Mucosa of descending colon (tissue), 3 donors: ENCODE measurements at regions not wholly inside any gene's neighbourhood (a gene's known extent, or its start where the extent isn't known, plus 50 kb on each side); places are given as distances from the start of the nearest gene placed in this dataset.
A peak's percentile ranks its signal among the peaks of the same experiment; 100 is the strongest.

ENCODE experiments used
- ATAC-seq: fragments of 200-7000 bp; cut with Tn5 transposase; one replicate; pipeline ENCODE4 v1.9.1; 2020; ENCODE audit warnings: mild to moderate bottlenecking, moderate library complexity
- DNase-seq, 3 donors: peaks; one replicate each; pipeline ENCODE4 v3.0.0-alpha.2; 2020
- H3K36me3 ChIP-seq: fragments of 200-600 bp; one replicate; pipeline ENCODE4 v1.8.0; 2021; ENCODE audit warnings: low read depth, mild to moderate bottlenecking
- H3K4me1 ChIP-seq: fragments of 200-600 bp; one replicate; pipeline ENCODE4 v1.8.0; 2021; ENCODE audit warnings: low read depth, mild to moderate bottlenecking
- H3K4me3 ChIP-seq: fragments of 200-600 bp; one replicate; pipeline ENCODE4 v1.8.0; 2021; ENCODE audit warnings: mild to moderate bottlenecking
- H3K9me3 ChIP-seq: fragments of 200-600 bp; one replicate; pipeline ENCODE4 v1.8.0; 2021; ENCODE audit warnings: mild to moderate bottlenecking
- intact Hi-C, 2 donors: fragments of 100-400 bp; cut with DNase I in 1 of 2; cut with micrococcal nuclease in 1 of 2; formaldehyde crosslinking; loops; one replicate each; pipeline versions ENCODE4 v1.11.0 to v1.11.1; 2022; cut with DNase I, micrococcal nuclease
- TF ChIP-seq, protein P1 (sequence below): fragments of 200-600 bp; IDR thresholded peaks from one replicate; pipeline ENCODE4 v1.8.0; 2022; ENCODE audit warnings: antibody characterized with exemption, mild to moderate bottlenecking
- donor health status: DM: no; HTN: no; CAD: no; lungs with moderate emphysema.
- donor health status: DM: no; HTN: no; CAD: no.
- donor health status: DM: no; HTN: yes; CAD: no.

DNA sequence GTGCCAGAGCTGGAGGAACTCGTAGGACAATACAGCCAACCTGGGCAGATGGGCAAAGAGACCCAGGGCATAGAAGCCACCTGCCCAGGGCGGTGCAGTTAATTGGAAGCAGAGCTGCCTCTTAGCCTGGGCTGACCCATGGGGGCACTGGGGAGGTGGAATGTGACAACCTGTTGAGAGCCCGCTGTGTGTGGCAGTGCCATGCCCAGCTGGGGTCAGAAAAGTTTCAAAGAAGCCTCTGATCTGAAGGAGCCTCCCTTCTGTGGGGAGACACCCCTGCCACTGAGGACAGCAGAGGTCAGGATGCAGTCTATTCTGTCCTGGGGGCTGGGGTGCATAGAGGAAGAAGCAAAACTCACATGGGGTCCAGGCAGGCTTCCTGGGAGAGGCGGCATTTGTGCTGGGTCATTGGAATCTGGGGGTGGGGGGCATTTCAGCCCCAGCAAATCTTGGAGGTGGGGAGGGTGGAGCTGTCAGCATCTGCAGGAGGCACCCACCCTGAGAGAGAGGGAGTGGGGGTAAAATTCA is 176.1 kb upstream of the CIBAR2 start:
- H3K4me3 ChIP-seq = no peak overlapping the region
- TF ChIP-seq, protein P1, sequence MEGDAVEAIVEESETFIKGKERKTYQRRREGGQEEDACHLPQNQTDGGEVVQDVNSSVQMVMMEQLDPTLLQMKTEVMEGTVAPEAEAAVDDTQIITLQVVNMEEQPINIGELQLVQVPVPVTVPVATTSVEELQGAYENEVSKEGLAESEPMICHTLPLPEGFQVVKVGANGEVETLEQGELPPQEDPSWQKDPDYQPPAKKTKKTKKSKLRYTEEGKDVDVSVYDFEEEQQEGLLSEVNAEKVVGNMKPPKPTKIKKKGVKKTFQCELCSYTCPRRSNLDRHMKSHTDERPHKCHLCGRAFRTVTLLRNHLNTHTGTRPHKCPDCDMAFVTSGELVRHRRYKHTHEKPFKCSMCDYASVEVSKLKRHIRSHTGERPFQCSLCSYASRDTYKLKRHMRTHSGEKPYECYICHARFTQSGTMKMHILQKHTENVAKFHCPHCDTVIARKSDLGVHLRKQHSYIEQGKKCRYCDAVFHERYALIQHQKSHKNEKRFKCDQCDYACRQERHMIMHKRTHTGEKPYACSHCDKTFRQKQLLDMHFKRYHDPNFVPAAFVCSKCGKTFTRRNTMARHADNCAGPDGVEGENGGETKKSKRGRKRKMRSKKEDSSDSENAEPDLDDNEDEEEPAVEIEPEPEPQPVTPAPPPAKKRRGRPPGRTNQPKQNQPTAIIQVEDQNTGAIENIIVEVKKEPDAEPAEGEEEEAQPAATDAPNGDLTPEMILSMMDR = no peak
- ATAC-seq = no peak
- DNase-seq = no peak
- peaks cover 10% of the 10 kb centered on the region for H3K4me1 ChIP-seq
- no peaks in the 10 kb centered on the region for H3K36me3 ChIP-seq
- intact Hi-C loops = no loop called here
- no peaks in the 10 kb centered on the region for H3K9me3 ChIP-seq

DNA sequence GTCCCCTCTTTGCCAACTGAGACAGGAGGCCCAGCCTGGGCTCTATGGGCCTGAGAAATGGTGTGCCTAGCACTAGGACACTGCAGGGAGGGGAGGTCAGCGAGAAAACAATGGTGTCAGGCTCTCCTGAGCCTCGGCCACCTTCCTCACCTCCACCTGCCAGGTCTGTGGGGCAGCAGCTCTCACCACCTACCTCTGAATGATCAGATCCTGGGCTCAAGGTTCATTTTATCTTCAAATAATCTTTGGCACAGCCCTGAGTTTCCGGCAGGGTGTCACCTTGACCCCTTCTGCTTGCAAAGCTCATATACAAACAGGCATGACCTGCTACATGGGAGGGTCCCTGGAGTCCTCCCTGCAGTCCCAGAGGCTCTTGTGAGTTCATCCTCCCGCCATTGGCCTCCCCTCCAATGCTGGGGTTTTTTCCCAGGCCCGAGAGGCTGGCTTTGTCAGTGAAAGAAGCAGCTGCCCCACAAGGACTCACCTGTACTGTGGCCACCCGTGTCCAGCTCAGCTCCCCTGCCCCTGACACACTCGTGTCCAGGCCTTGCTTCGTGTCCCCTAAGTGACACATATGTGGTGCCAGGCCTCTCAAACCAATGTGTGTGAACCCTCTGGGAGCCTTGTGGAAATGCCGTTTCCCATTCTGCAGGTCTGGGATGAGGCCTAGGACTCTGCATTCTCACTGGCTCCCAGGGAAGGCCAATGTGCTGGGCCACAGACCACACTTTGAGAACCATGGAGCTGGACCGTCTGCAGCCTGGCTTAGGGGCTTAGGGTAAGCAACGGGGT is 176.8 kb upstream of the CIBAR2 start:
- ATAC-seq (peak; percentile 47), DNase-seq (peak in 1 of 3 donors; percentile 38)
- Histone ChIP-seq H3K4me1 (peaks cover 10% of the 10 kb centered on the region), H3K4me3 (no peak overlapping the region), H3K9me3 (no peaks in the 10 kb centered on the region), H3K36me3 (no peaks in the 10 kb centered on the region)
- intact Hi-C loops = no loop called here
- TF ChIP-seq, protein P1 = no peak

DNA sequence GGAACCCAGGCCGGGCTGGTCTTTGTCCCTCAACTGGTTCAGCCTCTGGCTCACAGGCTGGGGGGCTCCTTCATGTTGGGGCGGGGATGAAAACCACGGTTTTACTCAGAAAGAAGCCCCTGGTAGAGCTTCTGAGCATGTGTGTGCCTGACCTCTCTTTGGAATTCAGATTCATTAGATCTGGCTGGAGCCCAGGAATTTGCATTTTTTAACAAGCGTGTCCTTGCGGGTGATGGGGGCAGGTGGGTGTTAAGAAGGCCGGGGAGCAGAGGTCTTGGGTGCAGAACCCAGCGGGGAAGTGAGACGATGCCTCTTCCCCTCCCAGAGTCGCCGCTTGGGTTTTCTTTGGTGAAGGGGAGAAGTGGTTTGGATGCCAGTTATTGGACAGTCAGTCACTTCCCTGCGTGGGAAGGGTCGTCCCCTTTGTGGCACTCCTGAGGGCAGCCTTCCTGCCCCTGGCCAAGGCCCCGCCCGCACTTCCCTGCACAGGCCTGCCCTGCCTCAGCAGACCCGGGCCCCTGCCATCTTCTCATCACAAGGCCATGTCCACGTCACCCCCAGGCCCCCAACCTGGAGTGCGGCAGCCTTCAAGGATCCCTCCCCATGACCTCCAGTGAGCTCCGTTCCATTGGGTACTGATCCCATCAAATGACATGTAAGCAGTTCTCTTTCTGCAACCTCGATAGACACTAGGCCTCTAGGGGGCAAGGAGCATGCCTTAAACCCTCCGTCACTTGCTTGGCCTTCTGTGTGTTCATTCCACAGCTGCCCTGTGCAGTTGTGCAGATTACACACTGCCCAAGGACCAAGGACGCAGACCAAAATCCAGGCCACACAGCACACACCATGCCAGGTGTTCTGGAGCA is 177.7 kb upstream of the CIBAR2 start:
- H3K9me3 ChIP-seq = no peaks in the 10 kb centered on the region
- TF ChIP-seq, protein P1 = no peak
- ATAC-seq (no peak), DNase-seq (no peak)
- no peaks in the 10 kb centered on the region for H3K36me3 ChIP-seq
- no peak overlapping the region for H3K4me3 ChIP-seq
- peaks cover 10% of the 10 kb centered on the region for H3K4me1 ChIP-seq
- intact Hi-C loops = no loop called here

DNA sequence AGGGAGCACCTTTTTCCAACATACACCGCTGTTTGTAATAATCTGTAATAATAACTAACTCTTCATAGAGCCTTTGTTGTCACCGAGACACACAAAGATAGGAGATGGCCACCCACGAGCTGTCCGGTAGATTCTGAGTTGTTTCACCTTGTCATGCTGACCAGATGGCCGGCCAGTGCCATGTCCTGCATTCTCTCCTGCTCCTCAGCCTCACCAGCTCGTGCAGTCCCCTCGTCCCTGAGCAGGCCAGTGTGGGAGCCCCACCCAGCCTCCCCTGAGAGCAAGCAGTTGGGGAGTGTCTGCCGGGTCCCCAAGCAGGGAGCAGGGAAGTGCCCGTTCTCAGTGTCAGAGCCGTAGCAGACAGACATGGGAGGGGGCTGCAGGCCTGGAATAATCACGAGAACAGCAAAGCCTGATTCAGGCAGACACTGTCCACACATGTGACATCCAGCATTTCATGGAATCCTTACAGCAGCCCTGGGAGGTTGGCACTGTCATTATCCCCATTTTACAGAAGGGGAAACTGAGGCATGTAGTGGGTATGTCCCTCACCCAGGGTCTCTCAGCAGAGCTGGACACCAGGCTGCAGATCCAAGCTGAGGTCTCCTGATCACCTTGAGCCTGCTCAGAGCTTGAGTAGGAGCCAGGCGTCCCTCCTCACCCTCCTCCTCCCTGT is 178.5 kb upstream of the CIBAR2 start:
- TF ChIP-seq, protein P1 = no peak
- no peaks in the 10 kb centered on the region for H3K9me3 ChIP-seq
- H3K4me3 ChIP-seq = no peak overlapping the region
- no peaks in the 10 kb centered on the region for H3K36me3 ChIP-seq
- no peak for ATAC-seq
- intact Hi-C loops = no loop called here
- no peak for DNase-seq
- H3K4me1 ChIP-seq = peaks cover 10% of the 10 kb centered on the region

DNA sequence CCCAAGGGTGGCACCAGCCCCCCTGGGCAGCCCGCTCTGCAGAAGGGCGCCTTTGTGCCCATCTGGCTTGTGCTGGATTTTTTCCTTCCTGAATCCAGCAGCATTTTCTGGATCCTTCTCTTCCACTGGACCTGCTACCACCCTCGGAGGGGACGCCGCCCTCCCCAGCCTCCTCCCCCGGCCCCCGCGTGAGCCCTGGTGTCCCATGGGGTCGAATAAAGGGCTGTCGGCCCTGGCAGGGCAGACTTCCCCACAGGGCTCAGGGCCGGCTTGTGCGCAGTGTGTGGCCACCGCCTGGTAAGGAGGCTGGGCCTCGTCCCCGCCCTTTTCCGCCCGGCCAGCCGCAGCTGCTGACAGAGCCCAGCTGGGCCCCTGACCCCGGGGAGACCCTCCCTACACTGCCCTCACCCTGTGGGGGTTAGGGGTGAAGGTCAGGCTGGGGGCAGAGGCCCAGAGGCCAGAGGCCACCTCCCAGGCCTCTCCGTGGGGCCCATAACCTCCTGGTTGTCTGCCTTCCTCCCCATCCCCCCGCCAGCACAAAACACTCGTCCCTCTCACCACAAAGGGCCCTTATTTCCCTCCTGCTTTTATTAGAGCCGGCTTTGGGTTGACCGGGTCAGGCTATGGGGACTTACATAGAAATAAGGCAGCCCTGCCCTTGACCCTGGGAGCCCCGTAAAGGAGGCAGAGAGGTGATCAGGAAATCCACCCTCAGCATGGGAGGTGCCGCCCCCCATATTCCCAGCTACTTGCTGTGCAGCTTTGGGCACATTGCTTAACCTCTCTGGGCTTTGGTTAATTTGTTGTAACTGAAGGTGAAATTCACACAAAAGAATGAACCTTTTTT is 179.3 kb upstream of the CIBAR2 start:
- Histone ChIP-seq H3K9me3 (no peaks in the 10 kb centered on the region), H3K4me3 (no peak overlapping the region), H3K36me3 (no peaks in the 10 kb centered on the region), H3K4me1 (peaks cover 10% of the 10 kb centered on the region)
- TF ChIP-seq, protein P1 = no peak
- ATAC-seq = peak; percentile 89
- intact Hi-C loops = no loop called here
- peak; percentile 71 to 81 (median 80) for DNase-seq
